GM21717 (cell line): ENCODE measurements at regions not wholly inside any gene's neighbourhood (a gene's known extent, or its start where the extent isn't known, plus 50 kb on each side); places are given as distances from the start of the nearest gene placed in this dataset.
"Not testable (repeated sequence)": the region's sequence is repeated elsewhere in the genome, so short reads cannot be mapped to it uniquely, and the experiment has no call there.

Experiments
- ATAC-seq: cut with Tn5 transposase; IDR thresholded peaks from one replicate; pipeline ENCODE4 v1.9.1; 2021; ENCODE audit warnings: mild to moderate bottlenecking, moderate library complexity; ENCODE audit not compliant: unreplicated experiment

DNA sequence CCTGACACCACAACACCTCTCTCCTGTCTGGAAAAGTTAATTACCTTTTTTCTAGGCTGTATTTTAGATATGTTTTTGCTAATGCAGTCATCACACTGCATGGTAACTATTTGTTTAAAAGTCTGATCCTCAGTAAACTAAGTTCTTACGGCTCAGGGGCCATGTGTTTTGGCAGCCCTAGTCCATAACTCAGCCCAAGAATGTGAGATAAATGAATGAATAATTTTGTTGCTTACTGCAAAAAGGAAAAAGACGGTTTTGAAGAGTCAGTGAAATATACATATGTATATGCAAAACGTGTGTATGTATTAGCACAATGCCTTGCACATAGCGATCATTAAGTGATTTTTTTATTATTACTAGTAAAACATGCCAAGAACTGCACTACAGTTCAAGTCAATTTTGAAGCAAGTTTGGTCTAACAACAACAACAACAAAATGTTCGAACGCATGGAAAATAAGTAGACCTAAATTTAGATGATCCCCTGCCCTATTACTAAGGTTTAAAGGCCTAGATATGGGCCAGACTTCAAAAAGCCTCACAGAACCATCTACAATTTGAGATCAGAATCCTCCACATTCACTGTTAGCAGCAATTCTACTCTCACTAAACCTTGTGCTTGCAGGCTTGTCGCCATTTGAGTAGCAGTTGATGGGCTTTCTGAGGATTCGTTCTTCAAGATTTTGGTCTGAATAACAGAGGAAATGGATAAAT is 140.0 kb downstream of the NDUFA12 start:
- no peak for ATAC-seq

DNA sequence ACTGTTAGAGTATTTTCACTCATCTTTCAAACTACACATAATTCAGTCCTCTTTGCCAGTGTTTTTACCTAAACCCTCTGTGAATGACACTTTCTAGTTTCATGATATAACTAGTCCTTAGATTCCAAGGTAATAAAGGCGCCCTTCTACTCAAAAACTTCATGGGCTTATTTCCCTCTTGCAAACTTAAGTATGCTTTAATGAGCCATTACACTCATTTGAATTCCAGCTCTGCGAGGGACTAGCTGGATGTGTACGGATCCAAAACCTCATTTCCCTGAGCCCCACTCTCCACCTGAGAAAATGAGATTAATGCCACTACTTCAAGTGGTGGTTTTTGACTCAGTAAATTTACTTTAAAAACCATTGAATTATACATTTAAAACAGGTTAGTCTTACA is 141.1 kb downstream of the NDUFA12 start:
- no peak for ATAC-seq

DNA sequence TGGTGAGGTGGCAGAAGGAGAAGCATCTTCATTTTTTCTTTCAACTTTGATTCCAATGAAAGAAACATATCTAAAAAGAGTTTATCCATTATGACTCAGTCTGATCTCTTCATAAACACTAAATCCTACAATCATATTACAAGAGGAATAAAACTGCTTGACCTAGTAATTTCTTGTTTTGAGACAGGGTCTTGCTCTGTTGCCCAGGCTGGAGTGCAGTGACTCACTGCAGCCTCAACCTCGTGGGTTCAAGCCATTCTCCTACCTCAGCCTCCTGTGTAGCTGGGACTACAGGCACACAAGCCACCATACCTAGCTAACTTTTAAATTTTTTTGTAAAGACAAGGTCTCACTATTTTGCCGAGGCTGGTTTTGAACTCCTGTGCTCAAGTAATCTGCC is 147.2 kb downstream of the NDUFA12 start:
- ATAC-seq, result no peak

DNA sequence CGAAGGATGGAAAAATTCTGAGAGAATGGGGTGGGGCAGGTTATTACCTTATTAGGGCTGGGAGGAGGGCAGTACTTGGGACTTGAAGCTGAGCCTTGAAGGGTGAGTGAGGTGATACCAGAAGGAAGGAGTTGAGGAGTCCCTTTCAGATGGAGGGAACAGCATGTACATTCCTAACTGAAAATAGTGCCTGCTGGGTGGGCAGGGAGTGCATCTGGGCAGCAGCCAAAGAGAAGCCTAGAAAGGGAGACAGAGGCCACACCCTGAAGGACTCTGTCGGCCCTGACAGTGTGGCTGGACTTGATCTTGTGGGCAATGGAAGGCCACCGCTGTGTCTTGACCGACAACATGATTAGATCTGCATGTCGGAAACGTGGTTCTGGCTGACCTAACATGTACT is 147.6 kb downstream of the NDUFA12 start:
- ATAC-seq, result no peak

DNA sequence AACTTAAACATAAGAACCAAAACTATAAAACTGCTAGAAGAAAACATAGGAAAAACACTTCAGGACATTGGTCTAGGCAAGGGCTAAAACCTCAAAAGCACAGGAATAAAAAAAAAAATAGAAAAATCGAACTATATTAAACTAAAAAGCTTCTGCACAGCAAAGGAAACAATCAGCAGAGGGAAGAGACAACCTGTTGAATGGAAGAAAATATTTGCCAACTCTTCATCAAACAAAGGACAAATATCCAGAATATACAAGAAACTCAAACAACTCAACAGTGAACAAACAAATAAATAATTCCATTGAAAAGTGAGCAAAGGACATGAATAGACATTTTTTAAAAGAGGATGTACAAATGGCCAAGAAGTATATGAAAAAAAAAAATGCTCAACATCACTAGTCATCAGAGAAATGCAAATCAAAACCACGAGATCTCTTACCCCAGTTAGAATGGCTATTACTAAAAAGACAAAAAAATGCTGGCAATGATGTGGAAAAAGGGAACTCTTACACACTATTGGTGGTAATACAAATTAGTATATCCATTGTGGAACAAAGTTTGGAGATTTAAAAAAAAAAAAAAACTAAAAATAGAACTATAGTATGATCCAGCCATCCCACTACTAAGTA is 152.0 kb downstream of the NDUFA12 start:
- no peak for ATAC-seq

DNA sequence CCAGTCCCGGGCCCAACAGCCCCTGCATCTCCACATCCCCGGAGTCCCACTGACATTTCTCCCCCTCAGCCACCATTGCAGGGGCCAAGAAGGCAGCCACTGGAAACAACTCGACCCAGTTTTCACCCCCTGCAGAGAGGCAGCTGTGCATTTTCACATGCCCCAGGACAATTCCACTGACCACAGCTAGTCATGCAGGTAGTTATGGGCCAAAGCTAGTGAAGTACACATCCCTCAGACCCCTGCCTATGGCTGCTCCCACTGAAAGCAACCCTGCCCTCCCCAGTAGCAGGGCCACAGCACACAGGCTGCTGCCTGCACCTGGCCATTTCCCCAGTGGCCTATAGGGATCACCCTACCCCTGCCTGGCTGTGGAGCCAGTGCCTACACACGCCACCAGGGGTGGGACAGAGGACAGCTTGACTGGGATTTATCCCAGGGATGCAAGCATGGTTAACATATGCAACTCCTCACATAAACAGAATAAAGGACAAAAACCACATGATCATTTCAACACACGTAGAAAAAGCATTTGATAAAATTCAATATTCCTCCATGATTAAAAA is 154.0 kb downstream of the NDUFA12 start:
- no peak for ATAC-seq

DNA sequence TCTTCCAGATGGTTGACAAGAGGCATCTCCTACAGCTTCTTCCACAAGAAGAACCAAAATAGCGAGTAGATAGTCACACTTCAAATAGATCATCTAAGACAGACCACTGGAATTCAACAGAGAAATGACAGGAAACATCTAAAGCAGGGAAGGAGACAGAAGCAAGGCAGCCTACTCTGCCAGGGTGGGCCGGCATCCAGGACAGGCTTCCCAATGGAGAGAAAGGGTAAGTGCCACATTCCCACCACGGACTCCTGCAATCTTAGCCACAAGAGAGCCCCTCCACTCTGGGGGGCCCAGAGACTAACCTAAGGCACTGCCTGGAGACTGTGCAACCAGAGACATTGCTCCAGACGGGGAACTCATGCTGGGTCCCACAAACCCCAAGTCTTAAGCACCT is 154.5 kb downstream of the NDUFA12 start:
- no peak for ATAC-seq

DNA sequence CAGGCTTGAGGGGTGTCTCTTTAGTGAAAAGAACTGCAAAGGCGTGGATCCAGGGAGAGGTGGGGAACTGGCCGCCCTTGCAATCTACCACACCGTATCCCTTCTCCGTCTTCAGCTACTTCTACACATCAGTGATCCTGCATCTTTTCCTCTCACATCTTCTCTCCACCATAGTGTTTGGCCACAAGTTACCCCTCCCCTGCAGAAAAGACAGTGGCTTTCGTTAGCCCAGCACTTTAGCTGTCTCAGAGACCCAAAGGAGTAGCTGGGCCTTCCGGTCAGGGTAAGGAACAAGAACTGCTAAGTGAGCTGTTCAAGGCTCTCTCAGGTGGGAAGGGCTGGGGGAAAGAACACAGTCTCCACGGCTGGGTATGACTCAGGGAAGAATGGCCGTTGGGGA is 158.4 kb downstream of the NDUFA12 start:
- no peak for ATAC-seq

DNA sequence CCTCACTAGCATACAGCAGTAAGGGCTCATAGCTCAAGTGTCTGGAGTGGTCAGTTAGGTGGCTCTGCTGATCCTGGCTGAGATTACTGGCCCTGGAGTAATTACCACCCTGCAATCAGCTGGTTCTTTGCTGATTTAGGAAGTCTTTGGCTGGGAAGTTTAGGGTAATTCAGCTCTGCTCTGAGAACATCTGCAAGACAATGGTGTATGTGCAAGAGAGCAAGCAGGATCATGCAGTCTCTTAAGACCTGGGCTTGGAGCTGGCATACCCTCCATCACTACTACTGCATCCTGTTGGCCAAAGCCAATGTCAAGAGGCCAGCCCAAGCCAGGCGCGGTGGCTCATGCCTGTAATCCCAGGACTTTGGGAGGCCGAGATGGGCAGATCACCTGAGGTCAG is 159.0 kb downstream of the NDUFA12 start:
- no peak for ATAC-seq

DNA sequence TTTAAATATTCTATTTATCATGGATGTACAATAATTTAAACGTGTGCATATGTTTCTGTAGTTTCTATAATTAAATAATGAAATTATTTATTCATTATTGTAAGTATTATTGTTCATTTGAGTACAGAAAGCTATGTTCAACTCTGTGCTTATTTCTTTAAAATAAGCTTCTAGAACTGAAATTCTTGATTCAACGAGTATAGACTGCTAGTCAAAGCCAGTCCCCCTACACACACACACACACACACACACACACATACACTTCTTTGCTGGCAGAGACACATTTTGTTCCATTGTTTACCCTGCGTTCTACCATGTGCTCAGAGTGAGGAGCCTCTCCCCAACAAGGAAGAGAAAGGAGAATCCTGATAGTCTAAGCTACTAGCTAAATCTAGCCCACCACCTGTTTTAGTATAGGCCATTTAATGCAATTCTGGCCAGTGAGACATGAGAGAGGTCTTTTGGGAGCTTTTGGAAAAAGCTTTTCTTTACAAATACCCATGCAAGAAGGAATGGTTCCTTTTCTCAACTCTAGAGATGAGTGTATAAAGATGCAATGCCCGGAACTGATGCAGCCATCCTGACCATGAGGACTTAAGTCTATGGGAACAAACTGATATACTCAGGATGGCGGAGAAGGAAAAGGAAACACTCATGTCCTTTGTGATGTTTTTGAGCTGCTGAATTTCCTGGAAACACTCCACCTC is 161.4 kb downstream of the NDUFA12 start:
- no peak for ATAC-seq

DNA sequence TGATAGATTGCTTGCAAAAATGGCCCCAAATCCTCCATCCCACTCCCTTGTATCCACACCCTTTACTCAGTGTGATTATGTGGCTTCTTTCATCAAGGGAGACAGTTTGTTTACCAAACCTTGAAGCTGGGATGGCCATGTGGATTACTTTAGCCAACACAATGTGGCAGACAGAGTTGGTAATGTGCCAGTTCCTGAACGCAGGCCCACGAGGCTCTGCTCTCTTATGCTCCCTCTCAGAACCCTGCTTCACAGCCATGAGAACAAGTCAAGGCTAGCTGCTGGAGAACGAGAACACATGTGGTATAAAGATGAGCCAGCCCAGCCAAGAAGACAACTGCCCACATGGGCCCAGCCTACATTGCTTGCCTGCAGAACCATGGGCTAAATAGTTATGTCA is 162.3 kb downstream of the NDUFA12 start:
- ATAC-seq, result no peak

DNA sequence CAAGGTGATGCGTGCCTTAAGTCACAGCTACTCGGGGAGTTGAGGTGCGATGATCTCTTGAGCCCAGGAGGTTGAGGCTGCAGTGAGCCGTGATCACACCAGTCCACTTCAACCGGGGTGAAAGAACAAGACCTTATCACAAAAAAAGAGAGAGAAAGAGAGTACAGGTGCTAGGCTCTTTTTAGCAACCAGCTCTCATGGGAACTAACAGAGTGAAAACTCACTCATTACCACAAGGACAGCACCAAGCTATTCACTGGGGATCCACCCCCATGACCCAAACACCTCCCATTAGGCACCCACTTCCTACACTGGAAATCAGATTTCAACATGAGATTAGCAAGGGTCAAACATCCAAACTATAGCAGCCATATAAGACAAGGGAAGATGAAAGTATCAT is 164.2 kb downstream of the NDUFA12 start:
- ATAC-seq, result peak; percentile 67

DNA sequence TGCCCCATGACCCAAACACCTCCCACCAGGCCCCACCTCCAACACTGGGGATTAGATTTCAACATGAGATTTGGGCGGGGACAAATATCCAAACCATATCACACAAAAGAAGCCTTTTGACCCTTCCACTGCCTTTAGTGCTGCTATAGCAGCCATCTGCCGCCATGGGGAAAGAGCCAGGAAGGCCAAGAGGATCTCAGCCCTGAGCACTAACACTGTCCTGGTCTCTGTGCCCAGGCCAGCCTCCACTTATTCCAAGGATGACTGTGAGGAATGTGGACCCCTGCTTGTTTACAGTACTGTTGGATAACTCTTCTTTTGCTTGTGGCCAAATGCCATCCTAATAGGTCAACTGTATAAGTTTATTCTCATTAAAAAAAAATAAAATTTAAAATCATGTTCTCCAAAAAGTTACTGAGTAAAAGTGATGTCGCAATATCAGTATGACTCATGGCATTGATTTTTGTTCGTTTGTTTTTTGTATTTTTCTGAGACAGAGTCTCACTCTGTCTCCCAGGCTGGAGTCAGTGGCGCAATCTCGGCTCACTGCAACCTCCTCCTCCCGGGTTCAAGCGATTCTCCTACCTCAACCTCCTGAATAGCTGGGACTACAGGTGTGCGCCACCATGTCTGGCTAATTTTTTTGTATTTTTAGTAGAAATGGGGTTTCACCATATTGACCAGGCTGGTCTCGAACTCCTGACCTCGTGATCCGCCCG is 166.4 kb downstream of the NDUFA12 start:
- ATAC-seq, result not testable (repeated sequence)

DNA sequence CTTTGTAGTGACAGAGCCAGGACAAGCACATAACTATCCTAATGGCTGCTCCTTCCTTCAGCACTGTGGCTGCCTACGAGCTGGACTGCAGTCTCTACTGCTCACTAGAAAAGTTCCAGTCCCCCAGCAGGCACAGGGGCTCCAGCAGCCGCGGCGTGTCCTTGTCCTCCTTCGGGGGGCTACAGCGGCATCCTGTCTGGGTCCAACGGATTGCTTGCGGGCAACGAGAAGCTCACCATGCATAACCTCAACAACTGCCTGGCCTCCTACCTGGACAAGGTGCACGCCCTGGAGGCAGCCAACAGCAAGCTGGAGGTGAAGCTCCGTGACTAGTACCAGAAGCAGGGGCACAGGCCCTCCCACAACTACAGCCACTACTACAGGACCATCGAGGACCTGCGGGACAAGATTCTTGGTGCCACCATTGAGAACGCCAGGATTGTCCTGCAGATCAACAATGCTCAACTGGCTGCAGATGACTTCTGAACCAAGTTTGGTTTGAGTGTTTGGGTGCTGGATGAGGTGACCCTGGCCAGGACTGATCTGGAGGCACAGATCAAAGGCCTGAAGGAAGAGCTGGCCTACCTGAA is 169.4 kb downstream of the NDUFA12 start:
- no peak for ATAC-seq

DNA sequence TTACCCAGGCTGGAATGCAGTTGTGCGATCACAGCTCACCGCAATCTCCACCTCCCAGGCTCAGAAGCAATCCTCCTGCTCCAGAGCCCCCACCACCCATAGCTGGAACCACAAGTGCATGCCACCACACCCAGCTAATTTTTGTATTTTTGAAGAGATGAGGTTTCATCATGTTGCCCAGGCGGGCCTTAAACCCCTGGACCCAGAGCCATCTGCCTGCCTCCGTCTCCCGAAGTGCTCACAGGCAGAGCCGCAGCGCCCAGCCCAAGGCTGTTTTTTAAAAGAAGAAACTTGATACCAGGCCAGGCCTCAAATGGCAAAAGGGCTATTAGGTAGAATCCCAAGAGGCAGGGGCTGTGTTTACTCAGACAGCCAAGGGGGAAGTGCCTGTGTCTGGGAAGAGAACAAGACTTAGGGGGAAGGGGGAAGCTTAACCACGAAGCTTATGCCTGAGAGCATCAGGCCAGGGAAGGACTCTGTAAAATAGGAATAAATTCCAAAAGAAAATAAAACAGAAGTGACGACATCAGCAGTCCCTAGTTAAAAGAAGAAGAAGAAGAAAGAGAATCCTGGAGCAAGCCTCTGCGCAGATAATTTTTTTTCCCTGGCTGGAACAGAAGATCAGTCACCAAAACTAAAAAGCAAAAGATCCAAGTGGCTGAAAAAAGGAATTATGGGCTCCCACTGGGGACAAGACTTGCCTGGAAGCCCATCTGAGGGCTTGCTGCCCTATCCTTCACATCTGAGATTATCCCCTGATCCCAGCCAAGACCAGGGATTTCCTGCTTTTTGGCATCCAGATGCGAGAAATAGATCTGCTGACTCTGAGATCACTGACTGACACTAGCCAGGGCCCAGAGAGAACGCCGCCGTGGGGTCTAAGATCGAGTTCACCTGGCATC is 170.5 kb downstream of the NDUFA12 start:
- no peak for ATAC-seq

DNA sequence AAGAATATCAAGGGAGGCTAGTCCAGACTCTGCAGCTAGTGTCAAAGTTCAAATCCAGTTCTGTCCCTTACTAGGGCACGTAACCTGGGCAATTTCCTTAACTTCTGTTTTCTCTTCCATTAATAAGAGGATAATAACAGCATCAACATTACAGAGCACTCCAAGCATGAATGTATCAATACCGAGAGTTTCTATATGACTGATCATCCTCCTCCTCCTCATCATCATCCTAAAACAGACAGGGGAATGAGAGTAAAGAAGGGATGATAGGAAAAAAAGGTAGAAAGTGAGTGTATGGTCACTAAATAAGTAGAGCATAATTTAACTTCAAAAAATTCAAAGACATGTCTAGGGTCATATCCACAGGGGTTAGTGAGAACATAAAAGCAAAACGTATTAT is 171.4 kb downstream of the NDUFA12 start:
- no peak for ATAC-seq

DNA sequence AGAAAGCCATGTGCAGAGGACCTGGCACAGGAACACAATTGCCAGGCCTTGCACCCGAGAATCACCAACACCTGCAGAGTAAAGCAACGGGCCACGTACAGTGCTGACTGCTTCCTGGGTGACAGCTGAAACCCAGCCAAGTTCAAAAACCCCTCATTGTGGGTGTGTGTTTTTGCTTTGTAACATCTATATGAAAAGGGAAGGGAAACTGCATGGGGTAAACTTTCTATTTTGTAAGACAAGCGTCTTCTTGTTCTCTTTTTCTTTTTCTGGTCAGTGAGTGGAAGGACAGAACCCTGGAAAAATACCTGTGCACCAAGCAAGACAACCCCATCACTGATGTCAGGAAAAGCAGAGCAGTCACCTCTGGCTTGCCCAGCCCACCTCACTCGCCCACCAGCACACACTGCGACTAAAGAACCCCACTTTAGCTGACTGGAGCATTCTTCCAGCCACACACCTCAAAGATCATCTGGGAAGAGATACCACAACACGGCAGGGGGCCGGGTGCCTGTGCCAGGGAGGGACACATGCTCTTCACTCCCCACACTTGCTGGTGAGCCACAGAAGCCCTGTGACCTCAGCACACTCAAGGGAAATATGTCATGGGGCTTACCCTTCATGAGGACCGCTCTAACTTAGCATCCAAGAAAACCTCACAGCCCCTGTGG is 172.3 kb downstream of the NDUFA12 start:
- ATAC-seq, result peak; percentile 85

DNA sequence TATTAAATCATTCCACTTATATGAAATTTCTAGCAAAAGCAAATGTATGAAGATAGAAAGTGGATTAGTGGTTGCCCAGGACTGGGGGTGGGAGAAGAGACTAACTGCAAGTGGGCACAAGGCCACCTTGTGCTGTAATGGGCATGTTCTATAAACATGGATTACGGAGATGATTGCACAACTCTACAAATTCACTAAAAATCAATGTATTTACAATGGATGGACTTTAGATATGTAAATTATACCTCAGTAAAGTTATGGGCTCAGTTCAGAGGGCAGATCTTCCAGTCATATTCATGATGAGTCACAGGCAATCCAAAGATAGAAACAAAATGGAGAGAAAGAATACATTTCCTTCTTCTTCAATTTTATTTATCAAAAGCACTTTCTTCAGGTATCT is 173.9 kb downstream of the NDUFA12 start:
- no peak for ATAC-seq

DNA sequence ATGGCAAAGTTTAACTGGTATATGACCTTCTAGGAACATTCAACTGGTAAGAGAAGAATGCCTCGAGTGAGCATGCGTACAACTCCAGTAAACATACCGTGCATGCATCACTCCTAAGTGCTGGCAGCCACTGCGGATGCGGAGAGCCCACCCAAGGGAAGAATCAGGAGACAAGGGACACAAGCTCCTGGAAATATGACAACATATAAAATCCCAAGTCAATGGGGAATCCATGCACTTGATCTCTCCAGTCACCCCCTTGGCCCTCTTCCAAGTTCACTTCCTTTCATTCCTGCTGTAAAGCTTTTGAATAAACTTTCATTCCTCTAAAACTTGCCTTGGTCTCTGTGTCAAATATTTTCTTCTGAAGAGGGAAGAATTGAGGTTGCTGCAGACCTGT is 168.7 kb upstream of the TMCC3 start:
- no peak for ATAC-seq
